Caki2 (cell line): ENCODE measurements at regions not wholly inside any gene's neighbourhood (a gene's known extent, or its start where the extent isn't known, plus 50 kb on each side); places are given as distances from the start of the nearest gene placed in this dataset.

Experiments used
- DNase-seq: peaks from one replicate; pipeline ENCODE4 v3.0.0-alpha.2; 2015; ENCODE audit warnings: low read depth
- in situ Hi-C: cut with HindIII; loops from 2 replicates; pipeline ENCODE4 v1.10.0; 2016; ENCODE audit warnings: low sequenced_read_pairs, low pct_unique_long_range_greater_than_20kb, mixed read lengths

GRCh38 chr13:76239031-76239680 lies 603.0 kb downstream of the LMO7 start:
- DNase-seq, result no peak
- in situ Hi-C loops, result no loop called here

- no peak for DNase-seq
- in situ Hi-C loops, result no loop called here
These were observed 595.5 kb downstream of the LMO7 start for GRCh38 chr13:76231522-76232167.

GRCh38 chr13:76229281-76229680 lies 593.2 kb downstream of the LMO7 start:
- no peak for DNase-seq
- in situ Hi-C loops, result no loop called here

- DNase-seq, result no peak
- in situ Hi-C loops, result no loop called here
These were observed 590.8 kb downstream of the LMO7 start for GRCh38 chr13:76226941-76227340.

GRCh38 chr13:76225815-76226489 lies 589.8 kb downstream of the LMO7 start:
- in situ Hi-C loops, result no loop called here
- no peak for DNase-seq

- in situ Hi-C loops, result no loop called here
These were observed 587.9 kb downstream of the LMO7 start for GRCh38 chr13:76223999-76224398.

GRCh38 chr13:76223565-76223964 lies 587.4 kb downstream of the LMO7 start:
- DNase-seq, result no peak
- in situ Hi-C loops, result no loop called here

More at GRCh38 chr13:76223999-76224398, 587.9 kb downstream of the LMO7 start:
- no peak for DNase-seq

GRCh38 chr13:76222511-76222910 lies 586.4 kb downstream of the LMO7 start:
- in situ Hi-C loops, result no loop called here
- no peak for DNase-seq

GRCh38 chr13:76216729-76217128 lies 580.6 kb downstream of the LMO7 start:
- no peak for DNase-seq
- in situ Hi-C loops, result no loop called here

GRCh38 chr13:76214001-76214400 lies 577.9 kb downstream of the LMO7 start:
- DNase-seq, result no peak
- in situ Hi-C loops, result no loop called here

- in situ Hi-C loops, result no loop called here
- no peak for DNase-seq
These were observed 577.3 kb downstream of the LMO7 start for GRCh38 chr13:76213423-76213904.

GRCh38 chr13:76210262-76210661 lies 574.1 kb downstream of the LMO7 start:
- in situ Hi-C loops, result no loop called here

GRCh38 chr13:76198568-76199163 lies 562.5 kb downstream of the LMO7 start:
- DNase-seq, result no peak
- in situ Hi-C loops, result no loop called here

More at GRCh38 chr13:76210262-76210661, 574.1 kb downstream of the LMO7 start:
- no peak for DNase-seq

GRCh38 chr13:76189882-76190519 lies 553.9 kb downstream of the LMO7 start:
- in situ Hi-C loops, result no loop called here
- DNase-seq, result no peak

GRCh38 chr13:76175961-76176725 lies 540.0 kb downstream of the LMO7 start:
- no peak for DNase-seq

GRCh38 chr13:76168661-76169060 lies 532.5 kb downstream of the LMO7 start:
- in situ Hi-C loops, result no loop called here
- DNase-seq, result no peak

More at GRCh38 chr13:76175961-76176725, 540.0 kb downstream of the LMO7 start:
- in situ Hi-C loops, result no loop called here

- in situ Hi-C loops, result no loop called here
- no peak for DNase-seq
These were observed 528.2 kb downstream of the LMO7 start for GRCh38 chr13:76164290-76164689.

- in situ Hi-C loops, result no loop called here
- no peak for DNase-seq
These were observed 527.6 kb downstream of the LMO7 start for GRCh38 chr13:76163761-76164160.
